PC-9 (cell line): ENCODE measurements at regions not wholly inside any gene's neighbourhood (a gene's known extent, or its start where the extent isn't known, plus 50 kb on each side); places are given as distances from the start of the nearest gene placed in this dataset.

Source experiments
- EZH2 ChIP-seq: fragments of 200-600 bp; sonication (generic); IDR thresholded peaks from 2 replicates; pipeline ENCODE4 v1.8.0; 2017; ENCODE audit warnings: antibody characterized with exemption, low read depth
- TF ChIP-seq, protein P1 (sequence below): fragments of 200-600 bp; sonication (generic); conservative IDR thresholded peaks from 2 replicates; pipeline ENCODE4 v1.6.1; 2017; ENCODE audit warnings: mixed run types, antibody characterized with exemption, mild to moderate bottlenecking, moderate library complexity

DNA sequence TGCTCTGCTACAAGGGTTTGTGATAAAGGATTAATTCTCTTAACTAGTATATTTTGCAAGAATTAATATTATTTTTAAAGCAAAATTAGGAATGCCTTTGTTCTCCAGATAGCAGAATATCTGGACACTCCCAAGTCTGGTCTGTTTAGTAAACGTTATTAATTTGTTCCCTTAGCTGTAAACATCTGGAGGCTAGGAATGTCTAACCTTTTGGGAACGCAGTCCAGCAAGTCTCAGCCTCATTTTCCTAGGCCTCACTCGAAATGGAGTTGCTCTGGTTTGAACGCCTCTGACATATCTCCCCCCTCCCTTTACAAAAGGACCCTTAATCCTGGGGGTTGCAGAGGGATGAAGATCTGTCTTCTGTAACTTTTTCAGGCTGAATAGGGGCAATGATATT lies 59.3 kb upstream of the WNT7A start:
- TF ChIP-seq, protein P1, sequence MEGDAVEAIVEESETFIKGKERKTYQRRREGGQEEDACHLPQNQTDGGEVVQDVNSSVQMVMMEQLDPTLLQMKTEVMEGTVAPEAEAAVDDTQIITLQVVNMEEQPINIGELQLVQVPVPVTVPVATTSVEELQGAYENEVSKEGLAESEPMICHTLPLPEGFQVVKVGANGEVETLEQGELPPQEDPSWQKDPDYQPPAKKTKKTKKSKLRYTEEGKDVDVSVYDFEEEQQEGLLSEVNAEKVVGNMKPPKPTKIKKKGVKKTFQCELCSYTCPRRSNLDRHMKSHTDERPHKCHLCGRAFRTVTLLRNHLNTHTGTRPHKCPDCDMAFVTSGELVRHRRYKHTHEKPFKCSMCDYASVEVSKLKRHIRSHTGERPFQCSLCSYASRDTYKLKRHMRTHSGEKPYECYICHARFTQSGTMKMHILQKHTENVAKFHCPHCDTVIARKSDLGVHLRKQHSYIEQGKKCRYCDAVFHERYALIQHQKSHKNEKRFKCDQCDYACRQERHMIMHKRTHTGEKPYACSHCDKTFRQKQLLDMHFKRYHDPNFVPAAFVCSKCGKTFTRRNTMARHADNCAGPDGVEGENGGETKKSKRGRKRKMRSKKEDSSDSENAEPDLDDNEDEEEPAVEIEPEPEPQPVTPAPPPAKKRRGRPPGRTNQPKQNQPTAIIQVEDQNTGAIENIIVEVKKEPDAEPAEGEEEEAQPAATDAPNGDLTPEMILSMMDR = no peak
- TF ChIP-seq EZH2 = no peak
